CD4-positive, alpha-beta T cell (primary cell): ENCODE measurements at regions not wholly inside any gene's neighbourhood (a gene's known extent, or its start where the extent isn't known, plus 50 kb on each side); places are given as distances from the start of the nearest gene placed in this dataset.

Experiments used
- ATAC-seq: fragments of 200-7000 bp; cut with Tn5 transposase; one replicate; pipeline ENCODE4 v1.10.0; 2022; ENCODE audit warnings: mild to moderate bottlenecking; ENCODE audit not compliant: poor library complexity
- CTCF ChIA-PET: fragments of 350-600 bp; sonication (Branson Sonifier 250); formaldehyde crosslinking; loops from one replicate; lab custom pipeline; 2021; ENCODE audit warnings: antibody characterized with exemption, inconsistent platforms; lab: Charles Lee
- POLR2A ChIA-PET: fragments of 350-600 bp; sonication (Branson Sonifier 250); formaldehyde crosslinking; loops from one replicate; lab custom pipeline; 2021; ENCODE audit warnings: antibody characterized with exemption, inconsistent platforms; lab: Charles Lee
- DNase-seq, 14 experiments: peaks; one replicate each; pipeline ENCODE4 v3.0.0-alpha.2; 2013 to 2020; ENCODE audit warnings: mixed read lengths in 2 of 14
- H3K27ac ChIP-seq, 2 donors: one replicate each; pipeline versions ENCODE4 v1.5.1 to v1.7.0; 2013; ENCODE audit warnings: low read length in 2 of 2, low read depth in 1 of 2, mild to moderate bottlenecking in 1 of 2
- H3K27me3 ChIP-seq, 2 experiments: 1 replicate in 1 of 2; 2 replicates in 1 of 2; pipeline versions ENCODE4 v1.6.1 to v1.7.0; 2013; ENCODE audit warnings: low read length in 2 of 2, control low read depth in 1 of 2, mild to moderate bottlenecking in 1 of 2, moderate library complexity in 1 of 2; ENCODE audit not compliant: insufficient read depth in 2 of 2, control insufficient read depth in 1 of 2
- H3K36me3 ChIP-seq: one replicate; pipeline ENCODE4 v1.6.1; 2013; ENCODE audit warnings: low read length, control low read depth; ENCODE audit not compliant: insufficient read depth
- H3K4me1 ChIP-seq: one replicate; pipeline ENCODE4 v1.6.1; 2013; ENCODE audit warnings: low read length, control low read depth; ENCODE audit not compliant: insufficient read depth
- H3K4me3 ChIP-seq: one replicate; pipeline ENCODE4 v1.5.1; 2013; ENCODE audit warnings: mild to moderate bottlenecking, low read length, moderate library complexity
- H3K9me3 ChIP-seq, 2 experiments: 1 replicate in 1 of 2; 2 replicates in 1 of 2; pipeline versions ENCODE4 v1.6.1 to v1.7.0; 2013; ENCODE audit warnings: low read length in 2 of 2, mild to moderate bottlenecking in 2 of 2, control low read depth in 1 of 2, moderate library complexity in 1 of 2; ENCODE audit not compliant: control insufficient read depth in 1 of 2, insufficient read depth in 1 of 2
- H3K27ac Mint-ChIP-seq: one replicate; pipeline ENCODE4 v1.8.0; 2020; ENCODE audit warnings: mixed read lengths
- H3K27me3 Mint-ChIP-seq: one replicate; pipeline ENCODE4 v1.8.0; 2021; ENCODE audit warnings: mixed read lengths
- H3K36me3 Mint-ChIP-seq: one replicate; pipeline ENCODE4 v1.8.0; 2021; ENCODE audit warnings: low read depth, mixed read lengths
- H3K4me1 Mint-ChIP-seq: one replicate; pipeline ENCODE4 v1.8.0; 2021; ENCODE audit warnings: low read depth, mixed read lengths
- H3K4me3 Mint-ChIP-seq: one replicate; pipeline ENCODE4 v1.8.0; 2020; ENCODE audit warnings: mild to moderate bottlenecking, mixed read lengths
- H3K9me3 Mint-ChIP-seq: one replicate; pipeline ENCODE4 v1.8.0; 2020; ENCODE audit warnings: mixed read lengths
- CTCF ChIP-seq: fragments of 200-600 bp; IDR thresholded peaks from one replicate; pipeline ENCODE4 v1.8.0; 2022; ENCODE audit warnings: antibody characterized with exemption, mild to moderate bottlenecking
- intact Hi-C, 2 experiments: fragments of 100-400 bp; cut with DNase I in 1 of 2; cut with micrococcal nuclease in 1 of 2; formaldehyde crosslinking; loops; one replicate each; pipeline versions ENCODE4 v1.15.1 to v1.9.0; 2023 to 2025; cut with DNase I, micrococcal nuclease

GRCh38 chr5:147085409-147085808 is 149.4 kb upstream of the STK32A start:
- intact Hi-C loops: no loop called here
- no peak for ATAC-seq
- Histone ChIP-seq H3K27ac (no peak overlapping the region), H3K27me3 (no peaks in the 10 kb centered on the region), H3K36me3 (no peaks in the 10 kb centered on the region), H3K9me3 (no peaks in the 10 kb centered on the region), H3K4me1 (no peaks in the 10 kb centered on the region), H3K4me3 (no peak overlapping the region)
- no peak for DNase-seq
- ChIA-PET POLR2A (interaction anchor here (0.6 kb wide), 1 partner anchor 16 kb away, joined by 3 read pairs; no protein-coding TSS in a partner anchor), CTCF (no interaction called here)
- H3K9me3 Mint-ChIP-seq: no peaks in the 10 kb centered on the region
- H3K27ac Mint-ChIP-seq: no peak overlapping the region
- H3K4me1 Mint-ChIP-seq: no peaks in the 10 kb centered on the region
- H3K4me3 Mint-ChIP-seq: no peak overlapping the region
- no peaks in the 10 kb centered on the region for H3K36me3 Mint-ChIP-seq
- TF ChIP-seq CTCF: no peak
- H3K27me3 Mint-ChIP-seq: no peaks in the 10 kb centered on the region

- Mint-ChIP-seq H3K27ac (no peak overlapping the region), H3K36me3 (no peaks in the 10 kb centered on the region), H3K27me3 (peaks cover 7% of the 10 kb centered on the region), H3K4me1 (no peaks in the 10 kb centered on the region), H3K9me3 (no peaks in the 10 kb centered on the region), H3K4me3 (no peak overlapping the region)
- H3K9me3 ChIP-seq: no peaks in the 10 kb centered on the region
- H3K36me3 ChIP-seq: no peaks in the 10 kb centered on the region
- no peaks in the 10 kb centered on the region for H3K4me1 ChIP-seq
- no peak for DNase-seq
- CTCF ChIA-PET: no interaction called here
- no peak overlapping the region for H3K27ac ChIP-seq
- no peak overlapping the region for H3K4me3 ChIP-seq
- TF ChIP-seq CTCF: no peak
- POLR2A ChIA-PET: no interaction called here
- intact Hi-C loops: no loop called here
- no peak for ATAC-seq
- H3K27me3 ChIP-seq: no peaks in the 10 kb centered on the region
These were observed 142.8 kb upstream of the STK32A start for GRCh38 chr5:147092044-147092443.

DNA sequence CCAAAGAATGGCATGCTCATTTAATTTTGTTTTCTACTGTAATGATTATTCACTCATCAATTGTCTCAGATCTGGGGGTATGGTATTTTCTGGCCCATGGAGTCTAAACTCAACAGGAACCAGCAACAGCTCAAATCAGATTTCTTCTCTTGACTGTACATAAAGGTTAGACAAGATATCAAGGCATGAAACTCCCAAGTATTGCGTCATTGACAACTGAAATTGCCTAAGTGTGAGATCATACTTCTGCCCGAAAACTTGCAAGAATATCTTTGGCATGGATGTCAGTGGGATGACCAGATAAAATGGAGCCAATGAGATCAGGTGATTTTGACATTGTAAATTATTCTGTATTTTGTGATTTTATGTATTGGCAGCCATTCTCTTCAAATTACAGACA is 141.7 kb upstream of the STK32A start:
- ChIA-PET CTCF (no interaction called here), POLR2A (no interaction called here)
- DNase-seq (no peak), ATAC-seq (no peak)
- Histone ChIP-seq H3K4me3 (no peak overlapping the region), H3K27me3 (no peaks in the 10 kb centered on the region), H3K27ac (no peak overlapping the region), H3K4me1 (no peaks in the 10 kb centered on the region), H3K36me3 (no peaks in the 10 kb centered on the region), H3K9me3 (no peaks in the 10 kb centered on the region)
- H3K9me3 Mint-ChIP-seq: no peaks in the 10 kb centered on the region
- no peak for TF ChIP-seq CTCF
- no peak overlapping the region for H3K27ac Mint-ChIP-seq
- no peaks in the 10 kb centered on the region for H3K4me1 Mint-ChIP-seq
- no peak overlapping the region for H3K4me3 Mint-ChIP-seq
- intact Hi-C loops: no loop called here
- H3K27me3 Mint-ChIP-seq: peaks cover 7% of the 10 kb centered on the region
- no peaks in the 10 kb centered on the region for H3K36me3 Mint-ChIP-seq
